GM21717 (cell line): ENCODE measurements at regions not wholly inside any gene's neighbourhood (a gene's known extent, or its start where the extent isn't known, plus 50 kb on each side); places are given as distances from the start of the nearest gene placed in this dataset.
"Not testable (repeated sequence)": the region's sequence is repeated elsewhere in the genome, so short reads cannot be mapped to it uniquely, and the experiment has no call there.

Experiments used
- ATAC-seq: cut with Tn5 transposase; IDR thresholded peaks from one replicate; pipeline ENCODE4 v1.9.1; 2021; ENCODE audit warnings: mild to moderate bottlenecking, moderate library complexity; ENCODE audit not compliant: unreplicated experiment

- no peak for ATAC-seq
Measured at GRCh38 chr1:213572912-213573647, 414.7 kb upstream of the PROX1 start.

- no peak for ATAC-seq
Measured at GRCh38 chr1:213573648-213574009, 414.1 kb upstream of the PROX1 start.

GRCh38 chr1:213582976-213583567, 404.7 kb upstream of the PROX1 start:
- ATAC-seq = no peak

GRCh38 chr1:213584272-213584671, 403.5 kb upstream of the PROX1 start:
- ATAC-seq = no peak

- no peak for ATAC-seq
Measured at GRCh38 chr1:213585402-213585801, 402.4 kb upstream of the PROX1 start.

GRCh38 chr1:213585959-213586586, 401.7 kb upstream of the PROX1 start:
- no peak for ATAC-seq

- no peak for ATAC-seq
Measured at GRCh38 chr1:213586587-213586972, 401.2 kb upstream of the PROX1 start.

- ATAC-seq = no peak
Measured at GRCh38 chr1:213596729-213597128, 391.0 kb upstream of the PROX1 start.

GRCh38 chr1:213598263-213598662, 389.5 kb upstream of the PROX1 start:
- no peak for ATAC-seq

- ATAC-seq = no peak
Measured at GRCh38 chr1:213600879-213601278, 386.9 kb upstream of the PROX1 start.

GRCh38 chr1:213601705-213602104, 386.1 kb upstream of the PROX1 start:
- not testable (repeated sequence) for ATAC-seq

- ATAC-seq = no peak
Measured at GRCh38 chr1:213602796-213603486, 384.8 kb upstream of the PROX1 start.

GRCh38 chr1:213604477-213604876, 383.3 kb upstream of the PROX1 start:
- ATAC-seq = no peak

GRCh38 chr1:213605732-213606131, 382.0 kb upstream of the PROX1 start:
- no peak for ATAC-seq

- no peak for ATAC-seq
Measured at GRCh38 chr1:213606252-213606820, 381.4 kb upstream of the PROX1 start.

GRCh38 chr1:213613549-213613948, 374.2 kb upstream of the PROX1 start:
- ATAC-seq = no peak

- ATAC-seq = no peak
Measured at GRCh38 chr1:213615226-213615916, 372.4 kb upstream of the PROX1 start.

- ATAC-seq = no peak
Measured at GRCh38 chr1:213617133-213617532, 370.6 kb upstream of the PROX1 start.

GRCh38 chr1:213618094-213618493, 369.7 kb upstream of the PROX1 start:
- ATAC-seq = no peak

GRCh38 chr1:213619026-213619425, 368.7 kb upstream of the PROX1 start:
- no peak for ATAC-seq

- no peak for ATAC-seq
Measured at GRCh38 chr1:213621077-213621476, 366.7 kb upstream of the PROX1 start.
